Endothelial cell of umbilical vein (primary cell): ENCODE measurements at regions not wholly inside any gene's neighbourhood (a gene's known extent, or its start where the extent isn't known, plus 50 kb on each side); places are given as distances from the start of the nearest gene placed in this dataset.

Experiments
- BruUV-seq: library from RNA; stranded (reverse); fragments of 400-500 nt; replicated peaks from 2 replicates; lab custom pipeline; 2021; lab: Mats Ljungman, UMichigan
- CTCF ChIA-PET: fragments of 300-600, 350-600 bp; sonication (Branson Sonifier 250); formaldehyde crosslinking; loops from one replicate; lab custom pipeline; 2021; ENCODE audit warnings: antibody characterized with exemption, inconsistent platforms; lab: Charles Lee
- POLR2A ChIA-PET: fragments of 300-600, 350-600 bp; sonication (Branson Sonifier 250); formaldehyde crosslinking; loops from one replicate; lab custom pipeline; 2021; ENCODE audit warnings: antibody characterized with exemption, inconsistent platforms; lab: Charles Lee
- DNase-seq: peaks from one replicate; pipeline ENCODE4 v3.0.0-alpha.2; 2011; ENCODE audit warnings: low read depth, low spot score
- FAIRE-seq: peaks from 2 replicates; lab custom pipeline; 2011; peaks lifted over from hg19 to GRCh38; lab: Jason Lieb, UNC
- H2AFZ ChIP-seq: 2 replicates; pipeline ENCODE4 v1.6.0; 2012; ENCODE audit warnings: low read depth, low read length, control low read depth, inconsistent platforms
- H3K27ac ChIP-seq: 2 replicates; pipeline ENCODE4 v1.5.1; 2011; ENCODE audit warnings: low read depth, mild to moderate bottlenecking, control low read depth, low read length, moderate library complexity; ENCODE audit not compliant: insufficient read depth
- H3K27me3 ChIP-seq, 2 experiments: 2 replicates each; pipeline versions ENCODE4 v1.6.0 to v1.6.1; 2011; ENCODE audit warnings: low read length in 2 of 2, mixed read lengths in 1 of 2; ENCODE audit not compliant: control insufficient read depth in 2 of 2, insufficient read depth in 2 of 2
- H3K36me3 ChIP-seq, 2 experiments: 2 replicates in 1 of 2; 3 replicates in 1 of 2; pipeline ENCODE4 v1.5.1; 2011; ENCODE audit warnings: low read length in 2 of 2, mild to moderate bottlenecking in 1 of 2, moderate library complexity in 1 of 2; ENCODE audit not compliant: control insufficient read depth in 2 of 2, insufficient read depth in 2 of 2; ENCODE audit errors: extremely low read depth in 1 of 2
- H3K4me1 ChIP-seq: 3 replicates; pipeline ENCODE4 v1.5.1; 2011; ENCODE audit warnings: mild to moderate bottlenecking, low read length; ENCODE audit not compliant: control insufficient read depth, insufficient read depth; ENCODE audit errors: extremely low read depth
- H3K4me2 ChIP-seq: 2 replicates; pipeline ENCODE4 v1.6.1; 2011; ENCODE audit warnings: low read length, control low read depth, mixed read lengths; ENCODE audit not compliant: insufficient read depth
- H3K4me3 ChIP-seq, 3 experiments: fragments of 200-600 bp in 1 of 3; sonication (generic), shearing (Covaris generic) in 1 of 3; replicated peaks in 1 of 3; 2 replicates each; pipeline ENCODE4 v1.5.1; 2011 to 2016; ENCODE audit warnings: control low read depth in 3 of 3, low read length in 3 of 3, mild to moderate bottlenecking in 2 of 3, inconsistent platforms in 1 of 3, low read depth in 1 of 3, moderate library complexity in 1 of 3; ENCODE audit not compliant: insufficient read depth in 1 of 3
- H3K79me2 ChIP-seq: 2 replicates; pipeline ENCODE4 v1.6.0; 2012; ENCODE audit warnings: low read length, inconsistent platforms; ENCODE audit not compliant: control insufficient read depth, insufficient read depth
- H3K9ac ChIP-seq: replicated peaks from 2 replicates; pipeline ENCODE3; 2011; ENCODE audit warnings: low read length, control low read depth; ENCODE audit not compliant: insufficient read depth; ENCODE audit errors: extremely low read depth
- H3K9me1 ChIP-seq: replicated peaks from 3 replicates; pipeline ENCODE4 v1.6.0; 2011; ENCODE audit warnings: mild to moderate bottlenecking, low read length; ENCODE audit not compliant: control insufficient read depth, insufficient read depth; ENCODE audit errors: extremely low read depth
- H3K9me3 ChIP-seq: replicated peaks from 2 replicates; pipeline ENCODE4 v1.5.1; 2012; ENCODE audit warnings: low read length, inconsistent platforms; ENCODE audit not compliant: control insufficient read depth, insufficient read depth
- H4K20me1 ChIP-seq: replicated peaks from 2 replicates; pipeline ENCODE3; 2011; ENCODE audit warnings: mild to moderate bottlenecking, low read length; ENCODE audit not compliant: control insufficient read depth, insufficient read depth; ENCODE audit errors: extremely low read depth
- EZH2 ChIP-seq: IDR thresholded peaks from 2 replicates; pipeline ENCODE4 v1.6.1; 2012; ENCODE audit warnings: borderline replicate concordance, low read depth, mild to moderate bottlenecking, moderate library complexity, low read length, inconsistent platforms; ENCODE audit not compliant: severe bottlenecking
- FOS ChIP-seq: IDR thresholded peaks from 2 replicates; pipeline ENCODE4 v1.6.1; 2011; ENCODE audit warnings: mild to moderate bottlenecking, low read length, moderate library complexity, borderline replicate concordance; ENCODE audit not compliant: insufficient read depth
- JUN ChIP-seq: IDR thresholded peaks from 2 replicates; pipeline ENCODE4 v1.6.1; 2011; ENCODE audit warnings: borderline replicate concordance, low read depth; ENCODE audit not compliant: insufficient read length, insufficient read depth
- MYC ChIP-seq: IDR thresholded peaks from one replicate; pipeline ENCODE4 v1.6.1; 2011; ENCODE audit warnings: mild to moderate bottlenecking, low read depth, low read length
- POLR2A ChIP-seq: IDR thresholded peaks from 2 replicates; pipeline ENCODE4 v1.6.1; 2012; ENCODE audit warnings: low read depth, mild to moderate bottlenecking, control low read depth, low read length
- dilution Hi-C: fragments of 300-500 bp; cut with MboI; formaldehyde crosslinking; loops from one replicate; pipeline ENCODE4 v1.15.0; 2019; ENCODE audit warnings: low sequenced_read_pairs; ENCODE audit not compliant: extremely low pct_ligation_motif_present
- intact Hi-C: fragments of 100-400 bp; cut with micrococcal nuclease; formaldehyde crosslinking; loops from one replicate; pipeline ENCODE4 v1.10.0; 2022
- TF ChIP-seq, protein P1 (sequence below), 2 donors: IDR thresholded peaks; 1 replicate in 1 of 2; 2 replicates in 1 of 2; pipeline ENCODE4 v1.5.1; 2011; ENCODE audit warnings: low read length in 2 of 2, mild to moderate bottlenecking in 2 of 2, moderate library complexity in 2 of 2, control low read depth in 1 of 2, inconsistent platforms in 1 of 2, low read depth in 1 of 2; ENCODE audit not compliant: insufficient read depth in 1 of 2; ENCODE audit errors: extremely low read depth in 1 of 2
- TF ChIP-seq, protein P2 (sequence below): IDR thresholded peaks from 2 replicates; pipeline ENCODE4 v1.6.1; 2011; ENCODE audit not compliant: insufficient read depth, insufficient read length

DNA sequence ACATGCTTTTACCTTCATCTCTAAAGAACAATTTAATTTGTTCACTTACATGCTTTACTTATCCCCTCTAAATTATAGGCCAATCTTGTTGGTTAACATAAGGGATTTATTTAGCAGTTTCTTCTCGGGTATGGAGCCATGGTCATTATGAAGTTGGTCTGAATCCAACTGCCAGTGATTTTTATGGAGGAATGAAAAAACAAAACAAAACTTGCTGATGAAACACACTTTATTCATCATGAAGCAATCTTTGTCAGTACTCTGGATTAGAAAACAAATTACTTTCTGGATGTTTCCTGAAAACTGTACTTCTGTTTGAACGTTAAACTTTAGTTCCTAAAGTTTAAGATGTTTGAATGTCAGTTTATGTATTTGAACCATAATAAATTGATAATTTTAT is 715.8 kb downstream of the KLHL13 start:
- Histone ChIP-seq H3K4me3 (no peak overlapping the region), H2AFZ (no peak overlapping the region), H3K27ac (no peak overlapping the region), H3K9ac (no peak overlapping the region), H3K4me2 (no peak overlapping the region), H3K79me2 (no peaks in the 10 kb centered on the region), H3K27me3 (no peaks in the 10 kb centered on the region), H3K9me3 (no peaks in the 10 kb centered on the region), H3K36me3 (no peaks in the 10 kb centered on the region), H3K9me1 (no peaks in the 10 kb centered on the region), H4K20me1 (no peaks in the 10 kb centered on the region), H3K4me1 (no peaks in the 10 kb centered on the region)
- ChIA-PET POLR2A (no interaction called here), CTCF (no interaction called here)
- no TSS peak for BruUV-seq
- TF ChIP-seq FOS (no peak), POLR2A (no peak), JUN (no peak), MYC (no peak), EZH2 (no peak)
- TF ChIP-seq, protein P1, sequence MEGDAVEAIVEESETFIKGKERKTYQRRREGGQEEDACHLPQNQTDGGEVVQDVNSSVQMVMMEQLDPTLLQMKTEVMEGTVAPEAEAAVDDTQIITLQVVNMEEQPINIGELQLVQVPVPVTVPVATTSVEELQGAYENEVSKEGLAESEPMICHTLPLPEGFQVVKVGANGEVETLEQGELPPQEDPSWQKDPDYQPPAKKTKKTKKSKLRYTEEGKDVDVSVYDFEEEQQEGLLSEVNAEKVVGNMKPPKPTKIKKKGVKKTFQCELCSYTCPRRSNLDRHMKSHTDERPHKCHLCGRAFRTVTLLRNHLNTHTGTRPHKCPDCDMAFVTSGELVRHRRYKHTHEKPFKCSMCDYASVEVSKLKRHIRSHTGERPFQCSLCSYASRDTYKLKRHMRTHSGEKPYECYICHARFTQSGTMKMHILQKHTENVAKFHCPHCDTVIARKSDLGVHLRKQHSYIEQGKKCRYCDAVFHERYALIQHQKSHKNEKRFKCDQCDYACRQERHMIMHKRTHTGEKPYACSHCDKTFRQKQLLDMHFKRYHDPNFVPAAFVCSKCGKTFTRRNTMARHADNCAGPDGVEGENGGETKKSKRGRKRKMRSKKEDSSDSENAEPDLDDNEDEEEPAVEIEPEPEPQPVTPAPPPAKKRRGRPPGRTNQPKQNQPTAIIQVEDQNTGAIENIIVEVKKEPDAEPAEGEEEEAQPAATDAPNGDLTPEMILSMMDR (IDR thresholded peaks at IDR 0.05; ENCODE audit: extremely low read depth in 1 of 2, insufficient read depth in 1 of 2, low read depth in 1 of 2, low read length in 2 of 2), result no peak
- TF ChIP-seq, protein P2, sequence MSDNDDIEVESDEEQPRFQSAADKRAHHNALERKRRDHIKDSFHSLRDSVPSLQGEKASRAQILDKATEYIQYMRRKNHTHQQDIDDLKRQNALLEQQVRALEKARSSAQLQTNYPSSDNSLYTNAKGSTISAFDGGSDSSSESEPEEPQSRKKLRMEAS, result no peak
- intact Hi-C loops (no loop called here), dilution Hi-C loops (no loop called here)
- no peak for DNase-seq
- FAIRE-seq, result no peak
